Gastrocnemius medialis (tissue), 4 donors: ENCODE measurements at regions not wholly inside any gene's neighbourhood (a gene's known extent, or its start where the extent isn't known, plus 50 kb on each side); places are given as distances from the start of the nearest gene placed in this dataset.

Source experiments
- ATAC-seq, 2 donors: fragments of 150-250 bp; one replicate each; pipeline ENCODE4 v1.9.1; 2016
- DNase-seq, 2 donors: peaks; one replicate each; pipeline ENCODE4 v3.0.0-alpha.2; 2019
- H3K27ac ChIP-seq, 4 donors: fragments of 200-600 bp; sonication (generic); 1 replicate in 1 of 4; 2 replicates in 3 of 4; pipeline ENCODE4 v1.5.1; 2016 to 2018; ENCODE audit warnings: mild to moderate bottlenecking in 2 of 4, moderate library complexity in 1 of 4
- H3K27me3 ChIP-seq, 3 donors: fragments of 200-600 bp; sonication (generic) in 2 of 3; 1 replicate in 1 of 3; 2 replicates in 2 of 3; pipeline versions ENCODE4 v1.5.1 to v1.6.0; 2016 to 2019; ENCODE audit warnings: mild to moderate bottlenecking in 1 of 3, moderate library complexity in 1 of 3
- H3K36me3 ChIP-seq, 2 donors: fragments of 200-600 bp; sonication (generic) in 1 of 2; one replicate each; pipeline ENCODE4 v1.5.1; 2017 to 2018
- H3K4me1 ChIP-seq, 2 donors: fragments of 200-600 bp; sonication (generic) in 1 of 2; one replicate each; pipeline ENCODE4 v1.5.1; 2016 to 2017; ENCODE audit warnings: mild to moderate bottlenecking in 2 of 2
- H3K4me3 ChIP-seq, 4 donors: fragments of 200-600 bp; sonication (generic) in 3 of 4; 1 replicate in 1 of 4; 2 replicates in 3 of 4; pipeline ENCODE4 v1.5.1; 2016 to 2019; ENCODE audit warnings: mild to moderate bottlenecking in 2 of 4
- H3K9me3 ChIP-seq, 3 donors: fragments of 200-600 bp; sonication (generic) in 2 of 3; 1 replicate in 1 of 3; 2 replicates in 2 of 3; pipeline ENCODE4 v1.5.1; 2016 to 2019
- CTCF ChIP-seq, 5 experiments: fragments of 450-650 bp in 3 of 5; fragments of 200-600 bp in 2 of 5; sonication (generic) in 2 of 5; IDR thresholded peaks in 4 of 5; conservative IDR thresholded peaks in 1 of 5; 1 replicate in 4 of 5; 2 replicates in 1 of 5; pipeline ENCODE4 v1.5.1; 2016 to 2019; ENCODE audit warnings: antibody characterized with exemption in 5 of 5, mild to moderate bottlenecking in 3 of 5, moderate library complexity in 3 of 5
- POLR2A ChIP-seq, 2 donors: fragments of 450-650 bp; IDR thresholded peaks; one replicate each; pipeline ENCODE4 v1.6.1; 2017; ENCODE audit warnings: antibody characterized with exemption in 2 of 2, mild to moderate bottlenecking in 2 of 2, moderate library complexity in 2 of 2
- in situ Hi-C, 4 donors: fragments of 200-750 bp; cut with MboI; loops; one replicate each; pipeline versions ENCODE4 v1.15.0 to v1.8.0; 2017; ENCODE audit warnings: low sequenced_read_pairs in 4 of 4
- intact Hi-C: fragments of 100-400 bp; cut with DNase I; formaldehyde crosslinking; loops from one replicate; pipeline ENCODE4 v1.15.1; 2023; ENCODE audit warnings: low total_unique reads

GRCh38 chr4:186854256-186854655 lies 130.6 kb upstream of the FAT1 start:
- no peak overlapping the region for H3K4me3 ChIP-seq
- DNase-seq (no peak), ATAC-seq (no peak)
- intact Hi-C loops (no loop called here), in situ Hi-C loops (no loop called here)
- TF ChIP-seq CTCF (IDR thresholded peaks at IDR 0.05 in 4 of 5, conservative IDR thresholded peaks at IDR 0.05 in 1 of 5) (no peak), POLR2A (IDR thresholded peaks at IDR 0.05) (no peak)
- H3K27ac ChIP-seq, result no peak overlapping the region
- no peaks in the 10 kb centered on the region for H3K27me3 ChIP-seq
- peaks cover 0 to 5% (median 0%) of the 10 kb centered on the region in 3 donors for H3K9me3 ChIP-seq
- H3K4me1 ChIP-seq, result no peaks in the 10 kb centered on the region
- H3K36me3 ChIP-seq, result no peaks in the 10 kb centered on the region

DNA sequence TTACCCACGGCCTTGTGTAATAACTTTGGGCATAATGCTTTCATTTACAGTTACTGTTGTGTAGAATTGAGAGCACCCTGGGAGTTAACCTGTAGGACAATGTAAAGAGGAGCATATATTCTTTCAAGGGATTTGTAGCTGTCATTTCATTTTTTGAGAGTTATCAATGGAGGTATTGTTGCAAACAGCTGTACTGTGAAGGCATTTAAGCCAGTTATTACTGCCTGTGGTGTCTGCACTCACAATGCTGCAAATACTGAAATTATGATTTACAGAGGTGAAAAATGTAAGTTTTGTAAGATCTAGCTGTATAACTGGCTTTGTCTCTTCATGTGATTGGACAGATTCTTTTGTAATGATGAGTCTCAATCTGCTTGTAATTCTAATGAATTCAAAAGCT lies 131.5 kb upstream of the FAT1 start:
- Histone ChIP-seq H3K4me3 (no peak overlapping the region), H3K9me3 (peaks cover 0 to 5% (median 0%) of the 10 kb centered on the region in 3 donors), H3K27ac (no peak overlapping the region), H3K27me3 (no peaks in the 10 kb centered on the region), H3K4me1 (no peaks in the 10 kb centered on the region), H3K36me3 (no peaks in the 10 kb centered on the region)
- intact Hi-C loops, result no loop called here
- in situ Hi-C loops, result no loop called here
- ATAC-seq, result no peak
- TF ChIP-seq CTCF (IDR thresholded peaks at IDR 0.05 in 4 of 5, conservative IDR thresholded peaks at IDR 0.05 in 1 of 5) (no peak), POLR2A (IDR thresholded peaks at IDR 0.05) (no peak)
- DNase-seq, result no peak

DNA sequence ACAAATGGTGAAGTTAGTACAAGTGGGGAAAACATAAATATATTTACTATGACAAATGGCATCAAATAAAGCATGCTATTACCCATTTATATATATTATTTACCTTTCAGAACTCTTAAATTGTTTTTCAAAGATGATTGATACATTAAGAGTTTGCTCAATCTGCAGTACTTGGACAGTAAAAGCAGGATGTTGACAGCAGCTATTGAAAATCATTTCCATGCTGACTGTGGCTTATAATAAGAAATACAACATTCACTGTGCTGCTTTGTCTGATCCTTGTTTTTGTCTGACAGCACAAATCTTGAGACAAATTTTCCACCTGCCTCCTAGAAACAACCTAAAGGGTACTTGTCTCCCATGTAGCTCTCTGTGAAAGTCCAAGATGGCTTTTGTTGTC lies 134.1 kb upstream of the FAT1 start:
- in situ Hi-C loops, result no loop called here
- Histone ChIP-seq H3K9me3 (no peaks in the 10 kb centered on the region), H3K27ac (no peak overlapping the region), H3K4me1 (no peaks in the 10 kb centered on the region), H3K4me3 (no peak overlapping the region), H3K36me3 (no peaks in the 10 kb centered on the region), H3K27me3 (no peaks in the 10 kb centered on the region)
- no peak for TF ChIP-seq CTCF (IDR thresholded peaks at IDR 0.05 in 4 of 5, conservative IDR thresholded peaks at IDR 0.05 in 1 of 5)
- TF ChIP-seq POLR2A (IDR thresholded peaks at IDR 0.05), result no peak
- no peak for DNase-seq
- no peak for ATAC-seq
- intact Hi-C loops, result no loop called here

GRCh38 chr4:186858355-186858754 lies 134.7 kb upstream of the FAT1 start:
- H3K9me3 ChIP-seq, result no peaks in the 10 kb centered on the region
- no peak overlapping the region for H3K27ac ChIP-seq
- no peak for ATAC-seq
- H3K36me3 ChIP-seq, result no peaks in the 10 kb centered on the region
- no peak overlapping the region for H3K4me3 ChIP-seq
- in situ Hi-C loops, result no loop called here
- H3K4me1 ChIP-seq, result no peaks in the 10 kb centered on the region
- TF ChIP-seq POLR2A (IDR thresholded peaks at IDR 0.05), result no peak
- no peak for TF ChIP-seq CTCF (IDR thresholded peaks at IDR 0.05 in 4 of 5, conservative IDR thresholded peaks at IDR 0.05 in 1 of 5)
- intact Hi-C loops, result no loop called here
- DNase-seq, result no peak
- H3K27me3 ChIP-seq, result no peaks in the 10 kb centered on the region

DNA sequence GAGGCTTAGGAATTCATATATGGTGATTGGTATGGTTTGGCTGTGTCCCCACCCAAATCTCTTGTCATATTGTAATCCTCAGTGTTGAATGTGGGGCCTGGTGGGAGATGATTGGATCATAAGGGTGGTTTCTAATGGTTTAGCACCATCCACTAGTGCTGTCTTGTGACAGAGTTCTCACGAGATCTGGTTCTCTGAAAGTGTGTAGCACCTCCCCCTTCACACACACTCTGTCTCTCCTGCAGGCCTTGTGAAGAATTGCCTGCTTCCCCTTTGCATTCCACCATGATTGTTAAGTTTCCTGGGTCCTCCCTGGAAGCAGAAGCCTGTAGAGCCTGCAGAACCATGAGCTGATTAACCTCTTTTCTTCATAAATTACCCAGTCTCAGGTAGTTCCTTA lies 135.8 kb upstream of the FAT1 start:
- no peak for ATAC-seq
- no peak for DNase-seq
- H3K4me3 ChIP-seq, result no peak overlapping the region

More for the DNA sequence above, 135.8 kb upstream of the FAT1 start:
- Histone ChIP-seq H3K4me1 (no peaks in the 10 kb centered on the region), H3K36me3 (no peaks in the 10 kb centered on the region), H3K27ac (no peak overlapping the region), H3K9me3 (no peaks in the 10 kb centered on the region), H3K27me3 (no peaks in the 10 kb centered on the region)
- intact Hi-C loops, result no loop called here
- in situ Hi-C loops, result no loop called here
- TF ChIP-seq POLR2A (IDR thresholded peaks at IDR 0.05) (no peak), CTCF (IDR thresholded peaks at IDR 0.05 in 4 of 5, conservative IDR thresholded peaks at IDR 0.05 in 1 of 5) (no peak)
